Epithelial cell of esophagus (primary cell): ENCODE measurements at regions not wholly inside any gene's neighbourhood (a gene's known extent, or its start where the extent isn't known, plus 50 kb on each side); places are given as distances from the start of the nearest gene placed in this dataset.

ENCODE experiments used
- DNase-seq: peaks from one replicate; pipeline ENCODE4 v3.0.0; 2010; ENCODE audit warnings: low read depth
- H3K4me3 ChIP-seq: 2 replicates; pipeline ENCODE4 v1.5.1; 2011; ENCODE audit warnings: mild to moderate bottlenecking, low read length, control low read depth
- TF ChIP-seq, protein P1 (sequence below): IDR thresholded peaks from 2 replicates; pipeline ENCODE4 v1.5.1; 2011; ENCODE audit warnings: low read depth, mild to moderate bottlenecking, low read length, control low read depth, inconsistent platforms; ENCODE audit not compliant: insufficient read depth; ENCODE audit errors: missing control alignments

DNA sequence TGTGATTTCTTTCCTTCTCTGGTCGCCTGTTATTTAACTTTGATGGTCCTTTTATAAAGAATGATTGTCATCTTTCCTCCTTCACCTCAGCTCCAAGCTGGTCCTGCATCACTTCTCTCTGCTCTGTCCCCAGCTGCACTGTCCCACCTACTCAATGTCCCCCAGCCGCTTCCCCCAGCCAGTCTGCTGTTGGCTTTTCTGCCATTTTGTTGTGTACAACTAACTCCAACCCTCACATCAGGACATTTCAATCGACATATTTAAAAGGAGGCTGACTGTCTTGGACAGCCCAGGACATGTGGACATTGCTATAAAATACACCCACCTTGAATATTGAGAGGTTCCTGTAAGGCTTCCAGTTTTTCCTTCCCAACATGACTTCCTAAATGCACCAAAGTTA lies 193.8 kb upstream of the RGMA start:
- TF ChIP-seq, protein P1, sequence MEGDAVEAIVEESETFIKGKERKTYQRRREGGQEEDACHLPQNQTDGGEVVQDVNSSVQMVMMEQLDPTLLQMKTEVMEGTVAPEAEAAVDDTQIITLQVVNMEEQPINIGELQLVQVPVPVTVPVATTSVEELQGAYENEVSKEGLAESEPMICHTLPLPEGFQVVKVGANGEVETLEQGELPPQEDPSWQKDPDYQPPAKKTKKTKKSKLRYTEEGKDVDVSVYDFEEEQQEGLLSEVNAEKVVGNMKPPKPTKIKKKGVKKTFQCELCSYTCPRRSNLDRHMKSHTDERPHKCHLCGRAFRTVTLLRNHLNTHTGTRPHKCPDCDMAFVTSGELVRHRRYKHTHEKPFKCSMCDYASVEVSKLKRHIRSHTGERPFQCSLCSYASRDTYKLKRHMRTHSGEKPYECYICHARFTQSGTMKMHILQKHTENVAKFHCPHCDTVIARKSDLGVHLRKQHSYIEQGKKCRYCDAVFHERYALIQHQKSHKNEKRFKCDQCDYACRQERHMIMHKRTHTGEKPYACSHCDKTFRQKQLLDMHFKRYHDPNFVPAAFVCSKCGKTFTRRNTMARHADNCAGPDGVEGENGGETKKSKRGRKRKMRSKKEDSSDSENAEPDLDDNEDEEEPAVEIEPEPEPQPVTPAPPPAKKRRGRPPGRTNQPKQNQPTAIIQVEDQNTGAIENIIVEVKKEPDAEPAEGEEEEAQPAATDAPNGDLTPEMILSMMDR: no peak
- H3K4me3 ChIP-seq: no peak overlapping the region
- no peak for DNase-seq

DNA sequence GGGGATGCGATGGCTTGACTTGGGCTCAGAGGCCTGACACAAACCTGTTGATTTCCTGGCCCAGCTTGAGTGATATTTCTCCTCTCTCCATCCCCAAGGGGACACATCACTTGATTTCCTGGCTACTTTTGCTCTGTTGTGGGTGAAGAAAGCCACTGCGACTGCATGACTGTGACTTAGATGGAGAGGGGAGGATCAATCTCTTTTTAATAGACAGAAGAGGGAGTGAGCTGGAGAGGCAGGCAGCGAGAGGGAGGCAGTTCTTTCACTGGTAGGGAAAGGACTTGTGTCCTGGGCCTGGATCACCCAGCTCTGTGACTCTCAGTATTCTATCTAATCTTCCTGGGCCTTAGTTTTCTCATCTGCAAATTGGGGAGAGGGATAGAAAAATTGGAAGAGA lies 189.8 kb upstream of the RGMA start:
- DNase-seq: no peak
- H3K4me3 ChIP-seq: no peak overlapping the region
- TF ChIP-seq, protein P1: no peak

DNA sequence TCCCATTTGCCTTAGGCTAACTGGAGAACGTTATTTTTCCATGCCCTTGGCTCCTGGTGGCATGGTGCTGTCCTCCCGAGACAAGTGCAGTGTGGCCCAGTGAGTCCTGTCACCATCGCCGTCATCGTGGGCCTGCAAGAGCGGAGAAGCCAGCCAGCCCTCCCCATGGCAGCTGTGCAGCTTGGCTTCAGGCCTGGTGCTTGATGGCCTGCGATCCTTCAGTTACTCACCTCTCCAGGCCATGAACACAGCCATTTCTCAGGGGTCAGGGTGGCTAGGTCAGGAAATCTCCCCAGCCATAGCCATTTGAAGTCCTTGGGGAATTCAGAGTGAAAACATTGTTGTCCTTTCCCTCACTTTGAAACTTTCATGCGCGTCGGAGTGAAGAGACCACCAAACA lies 189.0 kb upstream of the RGMA start:
- H3K4me3 ChIP-seq: no peak overlapping the region
- TF ChIP-seq, protein P1: no peak
- DNase-seq: no peak

DNA sequence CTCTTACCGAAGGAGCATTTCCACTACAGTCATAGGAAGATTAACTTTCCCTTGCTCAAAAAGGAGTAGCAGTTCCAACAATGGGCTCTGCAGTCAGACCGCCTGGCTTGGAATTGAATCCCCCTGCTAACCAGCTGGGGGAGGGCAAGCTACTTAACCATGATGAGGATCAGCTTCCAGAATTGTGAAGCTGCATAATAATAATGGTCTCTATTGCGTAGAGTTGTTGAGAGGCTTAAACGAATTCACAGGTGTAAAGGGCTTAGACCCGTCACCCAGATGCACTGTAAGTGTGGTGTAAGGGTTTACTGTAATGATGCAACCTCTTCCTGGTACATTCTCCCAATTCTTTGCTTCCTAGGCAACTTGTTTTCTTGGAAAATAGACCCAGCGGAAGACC lies 185.2 kb upstream of the RGMA start:
- no peak for DNase-seq
- no peak overlapping the region for H3K4me3 ChIP-seq
- TF ChIP-seq, protein P1: no peak

DNA sequence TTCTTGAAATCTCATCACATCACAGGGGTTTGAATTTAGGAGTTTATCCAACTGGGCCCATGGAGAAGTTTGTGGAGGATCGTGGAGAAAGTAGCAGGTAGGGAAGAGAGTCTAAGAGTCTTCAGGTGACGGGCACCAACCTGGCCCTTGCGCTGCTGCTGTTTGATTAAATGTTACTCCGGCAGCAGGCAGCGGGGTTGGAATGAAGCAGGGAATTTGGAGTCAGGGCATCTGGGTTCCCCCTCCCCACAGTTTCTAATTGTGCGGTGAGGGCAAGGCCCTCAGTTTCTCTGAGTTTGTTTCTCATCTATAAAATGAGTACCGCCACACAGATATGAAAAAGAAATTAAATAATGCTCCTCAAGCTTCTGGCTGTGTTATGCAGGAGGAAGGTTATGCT lies 182.9 kb upstream of the RGMA start:
- no peak overlapping the region for H3K4me3 ChIP-seq
- no peak for DNase-seq
- TF ChIP-seq, protein P1: no peak

DNA sequence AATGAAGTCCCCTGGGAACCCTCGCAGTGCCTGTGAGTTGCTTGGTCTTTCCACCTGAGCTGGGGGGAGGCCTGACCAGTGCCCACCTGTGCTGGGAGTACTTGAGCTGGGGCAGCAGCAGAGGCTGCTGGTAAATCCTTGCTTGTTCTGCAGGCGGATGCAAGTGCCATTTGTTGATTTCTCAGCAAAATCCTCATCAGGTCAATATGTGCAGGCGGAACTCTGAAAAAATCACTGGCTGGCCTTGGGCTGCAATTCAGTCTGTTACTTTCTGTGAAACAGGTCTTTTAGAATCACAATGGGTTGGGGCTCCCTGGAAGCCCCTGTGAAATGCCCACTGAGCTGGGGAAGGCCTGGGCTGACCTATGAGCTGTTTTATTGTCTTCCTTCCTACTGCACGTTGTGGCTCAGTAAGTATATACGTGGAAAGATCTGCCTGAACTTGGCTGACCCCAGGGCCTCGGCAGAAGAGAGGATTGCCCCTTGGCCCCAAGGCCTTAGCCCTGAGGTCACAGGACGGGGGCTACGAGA lies 182.0 kb upstream of the RGMA start:
- TF ChIP-seq, protein P1: no peak
- H3K4me3 ChIP-seq: no peak overlapping the region
- DNase-seq: no peak

DNA sequence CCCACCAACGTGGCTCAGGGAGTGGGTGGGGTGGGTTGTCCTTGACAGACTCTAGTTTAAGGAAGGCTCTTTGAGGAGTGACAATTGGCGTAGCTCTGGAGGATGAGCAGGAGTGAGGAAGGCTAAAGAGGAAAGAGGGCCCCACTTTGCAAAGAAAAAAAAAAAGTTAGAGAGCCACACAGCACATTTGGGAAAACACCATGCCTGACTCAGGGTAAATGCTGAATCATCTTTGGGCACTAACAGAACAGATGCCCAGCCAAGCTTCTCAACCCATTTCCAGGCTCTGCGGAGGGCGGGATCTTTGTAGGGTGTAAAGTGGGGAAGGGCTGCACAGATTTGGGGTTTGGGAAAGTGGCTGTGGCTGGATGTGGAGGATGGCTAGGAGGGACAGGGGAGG lies 179.1 kb upstream of the RGMA start:
- TF ChIP-seq, protein P1: no peak
- no peak overlapping the region for H3K4me3 ChIP-seq
- DNase-seq: no peak
